NCI-H510A treated with DMSO at 0.1 percent for 48 hours (cell line): ENCODE measurements at regions not wholly inside any gene's neighbourhood (a gene's known extent, or its start where the extent isn't known, plus 50 kb on each side); places are given as distances from the start of the nearest gene placed in this dataset.

Source experiments
- DNase-seq: peaks from one replicate; lab custom pipeline; 2025; lab: John Stamatoyannopoulos, UW

- no peak for DNase-seq
These were observed 220.1 kb downstream of the TUSC7 start for GRCh38 chr3:116929505-116930222.

- DNase-seq, result no peak
These were observed 221.2 kb downstream of the TUSC7 start for GRCh38 chr3:116930786-116931185.

GRCh38 chr3:116939091-116939490 is 229.5 kb downstream of the TUSC7 start:
- DNase-seq, result no peak

- DNase-seq, result no peak
These were observed 230.0 kb downstream of the TUSC7 start for GRCh38 chr3:116939550-116939949.

GRCh38 chr3:116940719-116941118 is 231.1 kb downstream of the TUSC7 start:
- DNase-seq, result no peak

- no peak for DNase-seq
These were observed 236.8 kb downstream of the TUSC7 start for GRCh38 chr3:116946376-116946775.

- no peak for DNase-seq
These were observed 237.6 kb downstream of the TUSC7 start for GRCh38 chr3:116947148-116947547.

- DNase-seq, result no peak
These were observed 238.2 kb downstream of the TUSC7 start for GRCh38 chr3:116947809-116948208.

- no peak for DNase-seq
These were observed 240.9 kb downstream of the TUSC7 start for GRCh38 chr3:116950301-116951055.

- no peak for DNase-seq
These were observed 242.0 kb downstream of the TUSC7 start for GRCh38 chr3:116951610-116952009.

- no peak for DNase-seq
These were observed 248.7 kb downstream of the TUSC7 start for GRCh38 chr3:116958291-116958690.

- no peak for DNase-seq
These were observed 251.5 kb downstream of the TUSC7 start for GRCh38 chr3:116961106-116961505.

GRCh38 chr3:116963802-116964201 is 254.2 kb downstream of the TUSC7 start:
- DNase-seq, result no peak

GRCh38 chr3:116966649-116967048 is 257.1 kb downstream of the TUSC7 start:
- no peak for DNase-seq

- DNase-seq, result no peak
These were observed 259.6 kb downstream of the TUSC7 start for GRCh38 chr3:116969135-116969534.

GRCh38 chr3:116969646-116970045 is 260.1 kb downstream of the TUSC7 start:
- no peak for DNase-seq

GRCh38 chr3:116971531-116971930 is 262.0 kb downstream of the TUSC7 start:
- no peak for DNase-seq

- DNase-seq, result no peak
These were observed 265.1 kb downstream of the TUSC7 start for GRCh38 chr3:116974702-116975101.

- no peak for DNase-seq
These were observed 267.9 kb downstream of the TUSC7 start for GRCh38 chr3:116977441-116977840.

GRCh38 chr3:116980099-116980498 is 270.5 kb downstream of the TUSC7 start:
- DNase-seq, result no peak

- DNase-seq, result no peak
These were observed 271.5 kb downstream of the TUSC7 start for GRCh38 chr3:116981089-116981488.

GRCh38 chr3:116984301-116984700 is 274.7 kb downstream of the TUSC7 start:
- DNase-seq, result no peak

- DNase-seq, result no peak
These were observed 284.8 kb downstream of the TUSC7 start for GRCh38 chr3:116994351-116994879.
